A549 (cell line): ENCODE measurements at regions not wholly inside any gene's neighbourhood (a gene's known extent, or its start where the extent isn't known, plus 50 kb on each side); places are given as distances from the start of the nearest gene placed in this dataset.

Experiments
- CHD2 ChIP-seq: fragments of 150-350 bp; IDR thresholded peaks from 2 replicates; pipeline ENCODE4 v1.6.1; 2014; ENCODE audit warnings: low read length; ENCODE audit not compliant: partially characterized antibody
- ESRRA ChIP-seq: fragments of 150-350 bp; IDR thresholded peaks from 2 replicates; pipeline ENCODE4 v1.6.1; 2014; ENCODE audit warnings: mild to moderate bottlenecking, low read length, borderline replicate concordance
- MYC ChIP-seq: IDR thresholded peaks from 2 replicates; pipeline ENCODE4 v1.6.1; 2012; ENCODE audit warnings: mild to moderate bottlenecking, inconsistent platforms, low read length, improper control_type of control experiment, borderline replicate concordance
- POLR2A ChIP-seq: IDR thresholded peaks from 2 replicates; pipeline ENCODE4 v1.6.1; 2012; ENCODE audit warnings: mild to moderate bottlenecking, low read length
- RAD21 ChIP-seq, 2 experiments: fragments of >200 bp in 1 of 2; sonication (Bioruptor Twin) in 1 of 2; formaldehyde crosslinking in 1 of 2; IDR thresholded peaks in 1 of 2; conservative IDR thresholded peaks in 1 of 2; 2 replicates in 1 of 2; 3 replicates in 1 of 2; pipeline ENCODE4 v1.6.1; 2012 to 2018; ENCODE audit warnings: inconsistent platforms in 1 of 2
- RARB ChIP-seq: fragments of 250-450 bp; sonication (Bioruptor Pico); IDR thresholded peaks from 2 replicates; pipeline ENCODE4 v1.8.0; 2021; ENCODE audit warnings: mild to moderate bottlenecking, moderate library complexity
- RFX5 ChIP-seq: fragments of 450-650 bp; IDR thresholded peaks from 2 replicates; pipeline ENCODE4 v1.7.1; 2014; ENCODE audit warnings: antibody characterized with exemption, mild to moderate bottlenecking, moderate library complexity
- TF ChIP-seq, protein P1 (sequence below): fragments of >200 bp; sonication (Bioruptor Twin); formaldehyde crosslinking; IDR thresholded peaks from 3 replicates; pipeline ENCODE4 v1.5.1; 2016
- TF ChIP-seq, protein P2 (sequence below): IDR thresholded peaks from 2 replicates; pipeline ENCODE4 v1.6.1; 2012
- TF ChIP-seq, protein P3 (sequence below): fragments of 200-600 bp; sonication (generic); IDR thresholded peaks from 2 replicates; pipeline ENCODE4 v1.6.1; 2016; ENCODE audit warnings: antibody characterized with exemption, mild to moderate bottlenecking, moderate library complexity

DNA sequence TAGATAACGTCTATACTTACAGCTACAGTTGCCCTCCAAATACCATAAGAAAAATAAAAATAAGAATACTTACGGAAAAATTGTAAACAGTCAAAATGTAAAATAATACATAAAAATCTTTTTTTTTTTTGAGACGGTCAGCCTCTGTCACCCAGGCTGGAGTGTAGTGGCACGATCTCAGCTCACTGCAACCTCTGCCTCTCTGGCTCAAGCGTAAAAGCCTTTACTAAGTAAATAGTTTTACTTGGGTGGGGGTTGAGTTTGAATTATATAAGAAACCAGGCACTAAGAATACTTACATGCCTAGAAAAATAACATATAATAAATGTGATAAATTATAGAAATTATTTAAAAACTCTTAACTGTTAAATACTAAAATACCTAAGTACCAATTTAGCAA, 1413.0 kb upstream of the PRR20A start:
- no peak for TF ChIP-seq RFX5
- TF ChIP-seq, protein P1, sequence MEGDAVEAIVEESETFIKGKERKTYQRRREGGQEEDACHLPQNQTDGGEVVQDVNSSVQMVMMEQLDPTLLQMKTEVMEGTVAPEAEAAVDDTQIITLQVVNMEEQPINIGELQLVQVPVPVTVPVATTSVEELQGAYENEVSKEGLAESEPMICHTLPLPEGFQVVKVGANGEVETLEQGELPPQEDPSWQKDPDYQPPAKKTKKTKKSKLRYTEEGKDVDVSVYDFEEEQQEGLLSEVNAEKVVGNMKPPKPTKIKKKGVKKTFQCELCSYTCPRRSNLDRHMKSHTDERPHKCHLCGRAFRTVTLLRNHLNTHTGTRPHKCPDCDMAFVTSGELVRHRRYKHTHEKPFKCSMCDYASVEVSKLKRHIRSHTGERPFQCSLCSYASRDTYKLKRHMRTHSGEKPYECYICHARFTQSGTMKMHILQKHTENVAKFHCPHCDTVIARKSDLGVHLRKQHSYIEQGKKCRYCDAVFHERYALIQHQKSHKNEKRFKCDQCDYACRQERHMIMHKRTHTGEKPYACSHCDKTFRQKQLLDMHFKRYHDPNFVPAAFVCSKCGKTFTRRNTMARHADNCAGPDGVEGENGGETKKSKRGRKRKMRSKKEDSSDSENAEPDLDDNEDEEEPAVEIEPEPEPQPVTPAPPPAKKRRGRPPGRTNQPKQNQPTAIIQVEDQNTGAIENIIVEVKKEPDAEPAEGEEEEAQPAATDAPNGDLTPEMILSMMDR = no peak
- TF ChIP-seq RAD21 (conservative IDR thresholded peaks at IDR 0.05 in 1 of 2, IDR thresholded peaks at IDR 0.05 in 1 of 2) = no peak
- TF ChIP-seq POLR2A = no peak
- TF ChIP-seq MYC = no peak
- TF ChIP-seq RARB (CRISPR knock-in tag) = no peak
- TF ChIP-seq, protein P2, sequence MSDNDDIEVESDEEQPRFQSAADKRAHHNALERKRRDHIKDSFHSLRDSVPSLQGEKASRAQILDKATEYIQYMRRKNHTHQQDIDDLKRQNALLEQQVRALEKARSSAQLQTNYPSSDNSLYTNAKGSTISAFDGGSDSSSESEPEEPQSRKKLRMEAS = no peak
- TF ChIP-seq, protein P3, sequence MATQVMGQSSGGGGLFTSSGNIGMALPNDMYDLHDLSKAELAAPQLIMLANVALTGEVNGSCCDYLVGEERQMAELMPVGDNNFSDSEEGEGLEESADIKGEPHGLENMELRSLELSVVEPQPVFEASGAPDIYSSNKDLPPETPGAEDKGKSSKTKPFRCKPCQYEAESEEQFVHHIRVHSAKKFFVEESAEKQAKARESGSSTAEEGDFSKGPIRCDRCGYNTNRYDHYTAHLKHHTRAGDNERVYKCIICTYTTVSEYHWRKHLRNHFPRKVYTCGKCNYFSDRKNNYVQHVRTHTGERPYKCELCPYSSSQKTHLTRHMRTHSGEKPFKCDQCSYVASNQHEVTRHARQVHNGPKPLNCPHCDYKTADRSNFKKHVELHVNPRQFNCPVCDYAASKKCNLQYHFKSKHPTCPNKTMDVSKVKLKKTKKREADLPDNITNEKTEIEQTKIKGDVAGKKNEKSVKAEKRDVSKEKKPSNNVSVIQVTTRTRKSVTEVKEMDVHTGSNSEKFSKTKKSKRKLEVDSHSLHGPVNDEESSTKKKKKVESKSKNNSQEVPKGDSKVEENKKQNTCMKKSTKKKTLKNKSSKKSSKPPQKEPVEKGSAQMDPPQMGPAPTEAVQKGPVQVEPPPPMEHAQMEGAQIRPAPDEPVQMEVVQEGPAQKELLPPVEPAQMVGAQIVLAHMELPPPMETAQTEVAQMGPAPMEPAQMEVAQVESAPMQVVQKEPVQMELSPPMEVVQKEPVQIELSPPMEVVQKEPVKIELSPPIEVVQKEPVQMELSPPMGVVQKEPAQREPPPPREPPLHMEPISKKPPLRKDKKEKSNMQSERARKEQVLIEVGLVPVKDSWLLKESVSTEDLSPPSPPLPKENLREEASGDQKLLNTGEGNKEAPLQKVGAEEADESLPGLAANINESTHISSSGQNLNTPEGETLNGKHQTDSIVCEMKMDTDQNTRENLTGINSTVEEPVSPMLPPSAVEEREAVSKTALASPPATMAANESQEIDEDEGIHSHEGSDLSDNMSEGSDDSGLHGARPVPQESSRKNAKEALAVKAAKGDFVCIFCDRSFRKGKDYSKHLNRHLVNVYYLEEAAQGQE = no peak
- no peak for TF ChIP-seq ESRRA
- no peak for TF ChIP-seq CHD2
